Dendritic cell treated with granulocyte-macrophage colony-stimulating factor and Interleukin-4, amounts not matched to agents 40 ng/mL and 50 ng/mL, for 4 days (primary cell): ENCODE measurements at regions not wholly inside any gene's neighbourhood (a gene's known extent, or its start where the extent isn't known, plus 50 kb on each side); places are given as distances from the start of the nearest gene placed in this dataset.

Experiments
- H3K27ac Mint-ChIP-seq: one replicate; pipeline ENCODE4 v1.8.0; 2022; ENCODE audit warnings: mild to moderate bottlenecking, mixed read lengths
- H3K27me3 Mint-ChIP-seq: one replicate; pipeline ENCODE4 v1.8.0; 2022; ENCODE audit warnings: mild to moderate bottlenecking, mixed read lengths
- H3K36me3 Mint-ChIP-seq: one replicate; pipeline ENCODE4 v1.8.0; 2022; ENCODE audit warnings: low read depth, mixed read lengths
- H3K4me1 Mint-ChIP-seq: one replicate; pipeline ENCODE4 v1.8.0; 2022; ENCODE audit warnings: low read depth, mixed read lengths
- H3K4me3 Mint-ChIP-seq: one replicate; pipeline ENCODE4 v1.8.0; 2022; ENCODE audit warnings: mild to moderate bottlenecking, moderate library complexity, mixed read lengths
- H3K9me3 Mint-ChIP-seq: one replicate; pipeline ENCODE4 v1.8.0; 2022; ENCODE audit warnings: mixed read lengths
- intact Hi-C: fragments of 100-400 bp; cut with micrococcal nuclease; formaldehyde crosslinking; loops from one replicate; pipeline ENCODE4 v1.15.0; 2022

- H3K27ac Mint-ChIP-seq = no peak overlapping the region
- no peaks in the 10 kb centered on the region for H3K4me1 Mint-ChIP-seq
- H3K9me3 Mint-ChIP-seq = no peaks in the 10 kb centered on the region
- intact Hi-C loops = no loop called here
- H3K4me3 Mint-ChIP-seq = no peak overlapping the region
- no peaks in the 10 kb centered on the region for H3K27me3 Mint-ChIP-seq
- no peaks in the 10 kb centered on the region for H3K36me3 Mint-ChIP-seq
Measured at GRCh38 chr10:117601716-117602115, 59.2 kb downstream of the EMX2 start.

- H3K27me3 Mint-ChIP-seq = no peaks in the 10 kb centered on the region
- H3K9me3 Mint-ChIP-seq = no peaks in the 10 kb centered on the region
- H3K36me3 Mint-ChIP-seq = no peaks in the 10 kb centered on the region
- H3K4me3 Mint-ChIP-seq = no peak overlapping the region
- no peak overlapping the region for H3K27ac Mint-ChIP-seq
- no peaks in the 10 kb centered on the region for H3K4me1 Mint-ChIP-seq
- intact Hi-C loops = no loop called here
Measured at GRCh38 chr10:117603081-117603480, 60.5 kb downstream of the EMX2 start.

GRCh38 chr10:117603726-117604125 lies 61.2 kb downstream of the EMX2 start:
- no peak overlapping the region for H3K4me3 Mint-ChIP-seq
- intact Hi-C loops = no loop called here
- no peaks in the 10 kb centered on the region for H3K9me3 Mint-ChIP-seq
- no peaks in the 10 kb centered on the region for H3K36me3 Mint-ChIP-seq
- H3K27ac Mint-ChIP-seq = no peak overlapping the region
- H3K4me1 Mint-ChIP-seq = no peaks in the 10 kb centered on the region
- H3K27me3 Mint-ChIP-seq = no peaks in the 10 kb centered on the region

DNA sequence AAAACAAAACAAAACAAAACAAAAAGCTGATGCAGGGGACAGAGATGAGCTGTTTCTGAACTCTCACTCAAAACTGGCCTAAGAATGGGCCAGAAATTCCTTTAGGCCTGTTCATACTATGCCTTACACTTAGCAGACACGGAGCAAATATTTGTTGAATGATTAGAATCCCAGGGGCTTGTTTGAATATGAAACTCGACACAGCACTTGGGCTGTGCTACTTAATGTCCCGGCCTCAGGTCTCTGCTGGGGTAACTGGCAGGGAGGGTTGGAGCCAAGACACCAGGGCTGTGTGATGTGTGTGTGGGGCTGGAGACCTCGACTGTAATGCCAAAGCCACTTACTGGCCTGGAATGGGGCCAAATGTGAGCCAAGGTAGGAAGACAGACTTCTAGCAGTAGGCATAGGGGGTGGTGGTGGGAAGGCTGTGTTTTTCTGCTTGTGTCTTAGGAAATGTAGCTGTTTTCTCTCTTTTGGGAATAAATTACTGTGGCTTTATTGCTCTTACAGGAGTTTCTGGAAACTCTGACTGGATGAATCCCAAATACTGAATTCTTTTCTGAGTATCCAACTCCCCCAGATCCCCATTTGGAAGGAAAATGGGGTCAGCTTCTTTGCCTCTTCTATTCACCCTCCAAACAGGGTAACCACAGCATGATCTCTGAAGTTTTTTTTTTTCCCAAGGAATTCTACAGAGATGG lies 66.7 kb downstream of the EMX2 start:
- Mint-ChIP-seq H3K4me1 (no peaks in the 10 kb centered on the region), H3K36me3 (no peaks in the 10 kb centered on the region), H3K4me3 (no peak overlapping the region)

DNA sequence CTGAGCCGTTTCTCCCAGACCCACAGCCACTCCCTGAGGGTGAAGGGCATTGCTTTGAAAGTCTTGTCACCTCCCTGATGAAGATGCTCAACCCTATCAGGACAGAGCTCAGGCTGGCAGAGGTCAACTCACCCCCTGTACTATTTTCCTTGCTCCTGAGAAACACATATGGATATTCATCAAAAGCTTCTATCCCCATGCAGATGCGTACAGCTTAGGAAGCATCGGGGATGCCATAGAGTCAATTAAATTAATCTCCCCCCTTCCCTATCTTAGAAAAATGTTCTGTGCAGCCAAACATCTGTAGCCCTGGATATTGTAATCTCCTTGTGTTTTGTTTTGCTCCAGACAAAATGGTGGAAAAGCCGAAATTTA lies 67.2 kb downstream of the EMX2 start:
- no peaks in the 10 kb centered on the region for H3K4me1 Mint-ChIP-seq
- no peak overlapping the region for H3K4me3 Mint-ChIP-seq
- H3K27me3 Mint-ChIP-seq = peaks cover 3% of the 10 kb centered on the region
- no peak overlapping the region for H3K27ac Mint-ChIP-seq
- H3K9me3 Mint-ChIP-seq = no peaks in the 10 kb centered on the region
- no peaks in the 10 kb centered on the region for H3K36me3 Mint-ChIP-seq
- intact Hi-C loops = no loop called here

More for the DNA sequence above, 66.7 kb downstream of the EMX2 start:
- peaks cover 3% of the 10 kb centered on the region for H3K27me3 Mint-ChIP-seq
- H3K9me3 Mint-ChIP-seq = no peaks in the 10 kb centered on the region
- H3K27ac Mint-ChIP-seq = no peak overlapping the region
- intact Hi-C loops = no loop called here

GRCh38 chr10:117610321-117610720 lies 67.8 kb downstream of the EMX2 start:
- intact Hi-C loops = no loop called here
- Mint-ChIP-seq H3K36me3 (no peaks in the 10 kb centered on the region), H3K27ac (no peak overlapping the region), H3K4me3 (no peak overlapping the region), H3K4me1 (no peaks in the 10 kb centered on the region), H3K9me3 (no peaks in the 10 kb centered on the region), H3K27me3 (peaks cover 3% of the 10 kb centered on the region)

DNA sequence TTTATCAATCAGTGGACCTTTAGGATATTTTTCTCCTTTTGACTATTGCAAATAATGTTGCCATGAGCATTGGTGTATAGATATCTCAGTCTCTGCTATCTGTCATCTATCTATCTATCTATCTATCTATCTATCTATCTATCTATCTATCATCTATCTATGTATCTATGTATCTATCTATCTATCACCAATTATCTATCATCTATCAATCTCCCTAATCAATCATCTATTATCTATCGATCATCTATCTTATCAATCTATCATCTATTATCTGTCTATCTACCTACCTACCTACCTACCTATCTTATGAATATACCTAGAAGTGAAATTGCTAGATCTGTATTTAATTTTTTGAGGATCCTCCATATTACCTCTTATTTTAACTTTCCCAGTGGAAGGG lies 69.6 kb downstream of the EMX2 start:
- intact Hi-C loops = no loop called here
- Mint-ChIP-seq H3K27ac (no peak overlapping the region), H3K4me3 (no peak overlapping the region), H3K9me3 (no peaks in the 10 kb centered on the region), H3K27me3 (peaks cover 3% of the 10 kb centered on the region), H3K4me1 (no peaks in the 10 kb centered on the region), H3K36me3 (no peaks in the 10 kb centered on the region)

- Mint-ChIP-seq H3K27me3 (peaks cover 2% of the 10 kb centered on the region), H3K36me3 (no peaks in the 10 kb centered on the region), H3K9me3 (no peaks in the 10 kb centered on the region), H3K4me3 (no peak overlapping the region), H3K27ac (no peak overlapping the region), H3K4me1 (no peaks in the 10 kb centered on the region)
- intact Hi-C loops = no loop called here
Measured at GRCh38 chr10:117615649-117616048, 73.1 kb downstream of the EMX2 start.

GRCh38 chr10:117616179-117616578 lies 73.6 kb downstream of the EMX2 start:
- intact Hi-C loops = no loop called here
- H3K36me3 Mint-ChIP-seq = no peaks in the 10 kb centered on the region
- no peak overlapping the region for H3K27ac Mint-ChIP-seq
- no peaks in the 10 kb centered on the region for H3K9me3 Mint-ChIP-seq
- no peaks in the 10 kb centered on the region for H3K27me3 Mint-ChIP-seq
- H3K4me3 Mint-ChIP-seq = no peak overlapping the region
- H3K4me1 Mint-ChIP-seq = no peaks in the 10 kb centered on the region

- Mint-ChIP-seq H3K27me3 (no peaks in the 10 kb centered on the region), H3K4me3 (no peak overlapping the region), H3K36me3 (no peaks in the 10 kb centered on the region), H3K27ac (no peak overlapping the region), H3K9me3 (no peaks in the 10 kb centered on the region), H3K4me1 (no peaks in the 10 kb centered on the region)
- intact Hi-C loops = no loop called here
Measured at GRCh38 chr10:117617086-117617485, 74.5 kb downstream of the EMX2 start.

- intact Hi-C loops = no loop called here
Measured at GRCh38 chr10:117617659-117618058, 75.1 kb downstream of the EMX2 start.

DNA sequence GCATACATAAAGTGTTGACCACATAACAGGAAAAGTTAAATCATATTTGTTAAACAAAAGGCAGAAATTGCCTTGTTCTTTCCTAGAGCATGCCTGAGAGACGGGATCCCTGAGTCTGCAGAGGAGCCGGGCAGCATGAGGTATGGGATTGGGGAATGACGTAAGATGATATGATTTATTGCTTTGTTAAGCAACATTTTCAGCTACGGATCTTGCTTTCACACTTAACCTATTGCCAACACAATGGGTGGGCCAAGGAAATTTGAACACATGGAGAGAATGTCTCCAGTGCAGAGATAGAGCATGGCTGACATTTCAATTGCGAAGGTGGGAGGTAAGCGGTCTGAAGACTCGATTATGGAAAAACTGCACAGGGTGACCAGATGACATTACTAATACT lies 76.7 kb downstream of the EMX2 start:
- Mint-ChIP-seq H3K4me3 (no peak overlapping the region), H3K4me1 (no peaks in the 10 kb centered on the region), H3K27me3 (no peaks in the 10 kb centered on the region), H3K9me3 (no peaks in the 10 kb centered on the region), H3K36me3 (no peaks in the 10 kb centered on the region), H3K27ac (no peak overlapping the region)
- intact Hi-C loops = no loop called here

More at GRCh38 chr10:117617659-117618058, 75.1 kb downstream of the EMX2 start:
- no peak overlapping the region for H3K27ac Mint-ChIP-seq
- no peaks in the 10 kb centered on the region for H3K27me3 Mint-ChIP-seq
- H3K4me3 Mint-ChIP-seq = no peak overlapping the region
- H3K9me3 Mint-ChIP-seq = no peaks in the 10 kb centered on the region
- no peaks in the 10 kb centered on the region for H3K4me1 Mint-ChIP-seq
- no peaks in the 10 kb centered on the region for H3K36me3 Mint-ChIP-seq

- intact Hi-C loops = no loop called here
- no peak overlapping the region for H3K27ac Mint-ChIP-seq
- H3K9me3 Mint-ChIP-seq = no peaks in the 10 kb centered on the region
- H3K4me1 Mint-ChIP-seq = no peaks in the 10 kb centered on the region
- no peaks in the 10 kb centered on the region for H3K27me3 Mint-ChIP-seq
- no peak overlapping the region for H3K4me3 Mint-ChIP-seq
- H3K36me3 Mint-ChIP-seq = no peaks in the 10 kb centered on the region
Measured at GRCh38 chr10:117619707-117620405, 77.3 kb downstream of the EMX2 start.

GRCh38 chr10:117621196-117621595 lies 78.7 kb downstream of the EMX2 start:
- Mint-ChIP-seq H3K27me3 (no peaks in the 10 kb centered on the region), H3K9me3 (no peaks in the 10 kb centered on the region), H3K4me1 (no peaks in the 10 kb centered on the region), H3K36me3 (no peaks in the 10 kb centered on the region), H3K4me3 (no peak overlapping the region), H3K27ac (no peak overlapping the region)
- intact Hi-C loops = no loop called here
